NB4 (cell line): ENCODE measurements at regions not wholly inside any gene's neighbourhood (a gene's known extent, or its start where the extent isn't known, plus 50 kb on each side); places are given as distances from the start of the nearest gene placed in this dataset.
"Not testable (repeated sequence)": the region's sequence is repeated elsewhere in the genome, so short reads cannot be mapped to it uniquely, and the experiment has no call there.

Source experiments
- MYC ChIP-seq: IDR thresholded peaks from 2 replicates; pipeline ENCODE4 v1.6.1; 2011; ENCODE audit warnings: low read depth, low read length
- POLR2A ChIP-seq: IDR thresholded peaks from 2 replicates; pipeline ENCODE4 v1.6.1; 2011; ENCODE audit warnings: mild to moderate bottlenecking; ENCODE audit not compliant: insufficient read length; ENCODE audit errors: extremely low read depth
- TF ChIP-seq, protein P1 (sequence below): IDR thresholded peaks from one replicate; pipeline ENCODE4 v1.5.1; 2012; ENCODE audit warnings: low read depth, low read length

DNA sequence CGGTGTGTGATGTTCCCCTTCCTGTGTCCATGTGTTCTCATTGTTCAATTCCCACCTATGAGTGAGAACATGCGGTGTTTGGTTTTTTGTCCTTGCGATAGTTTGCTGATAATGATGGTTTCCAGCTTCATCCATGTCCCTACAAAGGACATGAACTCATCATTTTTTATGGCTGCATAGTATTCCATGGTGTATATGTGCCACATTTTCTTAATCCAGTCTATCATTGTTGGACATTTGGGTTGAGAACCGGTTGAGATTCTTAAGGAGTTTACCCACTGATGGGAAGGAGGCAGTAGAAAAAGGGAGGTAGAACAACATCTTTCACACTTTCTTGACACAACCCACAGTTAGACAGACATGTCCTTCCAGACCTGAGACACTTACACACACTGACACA lies 67.0 kb downstream of the FOXD2 start:
- TF ChIP-seq, protein P1, sequence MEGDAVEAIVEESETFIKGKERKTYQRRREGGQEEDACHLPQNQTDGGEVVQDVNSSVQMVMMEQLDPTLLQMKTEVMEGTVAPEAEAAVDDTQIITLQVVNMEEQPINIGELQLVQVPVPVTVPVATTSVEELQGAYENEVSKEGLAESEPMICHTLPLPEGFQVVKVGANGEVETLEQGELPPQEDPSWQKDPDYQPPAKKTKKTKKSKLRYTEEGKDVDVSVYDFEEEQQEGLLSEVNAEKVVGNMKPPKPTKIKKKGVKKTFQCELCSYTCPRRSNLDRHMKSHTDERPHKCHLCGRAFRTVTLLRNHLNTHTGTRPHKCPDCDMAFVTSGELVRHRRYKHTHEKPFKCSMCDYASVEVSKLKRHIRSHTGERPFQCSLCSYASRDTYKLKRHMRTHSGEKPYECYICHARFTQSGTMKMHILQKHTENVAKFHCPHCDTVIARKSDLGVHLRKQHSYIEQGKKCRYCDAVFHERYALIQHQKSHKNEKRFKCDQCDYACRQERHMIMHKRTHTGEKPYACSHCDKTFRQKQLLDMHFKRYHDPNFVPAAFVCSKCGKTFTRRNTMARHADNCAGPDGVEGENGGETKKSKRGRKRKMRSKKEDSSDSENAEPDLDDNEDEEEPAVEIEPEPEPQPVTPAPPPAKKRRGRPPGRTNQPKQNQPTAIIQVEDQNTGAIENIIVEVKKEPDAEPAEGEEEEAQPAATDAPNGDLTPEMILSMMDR, result not testable (repeated sequence)
- TF ChIP-seq POLR2A, MYC: not testable (repeated sequence)
